PC-9 (cell line): ENCODE measurements at regions not wholly inside any gene's neighbourhood (a gene's known extent, or its start where the extent isn't known, plus 50 kb on each side); places are given as distances from the start of the nearest gene placed in this dataset.

Experiments
- EZH2 ChIP-seq: fragments of 200-600 bp; sonication (generic); IDR thresholded peaks from 2 replicates; pipeline ENCODE4 v1.8.0; 2017; ENCODE audit warnings: antibody characterized with exemption, low read depth
- TF ChIP-seq, protein P1 (sequence below): fragments of 200-600 bp; sonication (generic); conservative IDR thresholded peaks from 2 replicates; pipeline ENCODE4 v1.6.1; 2017; ENCODE audit warnings: mixed run types, antibody characterized with exemption, mild to moderate bottlenecking, moderate library complexity

GRCh38 chr2:167759531-167759930 is 487.9 kb downstream of the STK39 start:
- TF ChIP-seq, protein P1, sequence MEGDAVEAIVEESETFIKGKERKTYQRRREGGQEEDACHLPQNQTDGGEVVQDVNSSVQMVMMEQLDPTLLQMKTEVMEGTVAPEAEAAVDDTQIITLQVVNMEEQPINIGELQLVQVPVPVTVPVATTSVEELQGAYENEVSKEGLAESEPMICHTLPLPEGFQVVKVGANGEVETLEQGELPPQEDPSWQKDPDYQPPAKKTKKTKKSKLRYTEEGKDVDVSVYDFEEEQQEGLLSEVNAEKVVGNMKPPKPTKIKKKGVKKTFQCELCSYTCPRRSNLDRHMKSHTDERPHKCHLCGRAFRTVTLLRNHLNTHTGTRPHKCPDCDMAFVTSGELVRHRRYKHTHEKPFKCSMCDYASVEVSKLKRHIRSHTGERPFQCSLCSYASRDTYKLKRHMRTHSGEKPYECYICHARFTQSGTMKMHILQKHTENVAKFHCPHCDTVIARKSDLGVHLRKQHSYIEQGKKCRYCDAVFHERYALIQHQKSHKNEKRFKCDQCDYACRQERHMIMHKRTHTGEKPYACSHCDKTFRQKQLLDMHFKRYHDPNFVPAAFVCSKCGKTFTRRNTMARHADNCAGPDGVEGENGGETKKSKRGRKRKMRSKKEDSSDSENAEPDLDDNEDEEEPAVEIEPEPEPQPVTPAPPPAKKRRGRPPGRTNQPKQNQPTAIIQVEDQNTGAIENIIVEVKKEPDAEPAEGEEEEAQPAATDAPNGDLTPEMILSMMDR = no peak
- TF ChIP-seq EZH2 = no peak
